ENCODE measurements at regions not wholly inside any gene's neighbourhood (a gene's known extent, or its start where the extent isn't known, plus 50 kb on each side); places are given as distances from the start of the nearest gene placed in this dataset.
"Not testable (repeated sequence)": the region's sequence is repeated elsewhere in the genome, so short reads cannot be mapped to it uniquely, and the experiment has no call there.

- DNase-seq, result no peak
These were observed 234.5 kb downstream of the PCSK1 start for GRCh38 chr5:96198356-96199058.

DNA sequence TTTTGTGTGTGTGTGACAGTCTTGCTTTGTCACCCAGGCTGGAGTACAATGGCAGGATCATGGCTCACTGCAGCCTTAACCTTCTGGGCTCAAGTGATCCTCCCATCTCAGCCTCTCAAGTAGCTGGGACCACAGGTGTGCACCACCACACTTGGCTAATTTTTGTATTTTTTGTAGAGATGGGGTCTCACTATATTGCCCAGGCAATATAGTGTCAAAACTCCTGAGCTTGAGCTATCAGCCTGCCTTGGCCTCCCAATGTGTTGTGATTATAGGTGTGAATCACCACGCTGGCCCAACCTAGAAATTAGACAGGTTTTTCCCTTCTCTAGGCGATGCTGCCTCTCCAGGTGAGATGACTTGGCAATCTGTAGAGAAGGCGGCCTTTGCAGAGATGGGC is 235.3 kb downstream of the PCSK1 start:
- not testable (repeated sequence) for DNase-seq

DNA sequence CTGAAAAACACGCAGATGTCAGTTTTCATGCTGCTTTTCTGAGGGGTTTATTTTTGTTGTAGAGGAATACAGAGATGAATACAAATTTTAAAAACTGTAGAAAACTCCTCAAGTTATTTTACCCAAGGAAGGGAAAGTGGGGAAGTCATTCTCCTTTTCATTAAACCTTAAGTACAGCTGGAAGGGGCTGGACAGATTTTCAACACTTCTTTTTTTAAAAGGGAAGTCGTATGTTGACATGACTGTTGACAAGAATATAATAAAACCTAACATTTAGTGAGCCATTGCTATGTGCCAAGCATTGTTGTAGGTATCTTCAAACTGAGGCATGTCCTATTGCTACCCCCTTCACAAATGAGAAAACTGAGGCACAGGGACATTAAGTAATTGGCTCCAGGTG is 235.7 kb upstream of the ELL2 start:
- no peak for DNase-seq

DNA sequence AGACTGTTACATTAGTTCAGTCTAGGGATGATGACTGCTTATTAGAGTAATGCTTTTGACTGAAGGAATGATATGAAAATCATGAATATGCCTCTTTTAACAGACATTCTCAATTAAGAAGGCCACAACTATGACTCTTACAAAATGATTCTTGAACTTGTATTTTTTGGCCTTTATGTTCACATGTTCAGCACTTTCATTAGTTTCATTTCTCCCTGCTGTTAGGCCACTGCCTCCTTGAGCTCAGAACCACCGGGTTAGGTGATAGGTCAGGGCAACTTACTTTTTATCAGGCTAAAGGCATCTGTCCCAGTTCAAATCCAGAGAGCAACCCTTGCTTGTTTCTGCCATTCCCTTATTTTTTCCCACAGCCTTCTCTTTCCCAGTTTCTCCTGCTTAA is 235.2 kb upstream of the ELL2 start:
- no peak for DNase-seq

DNA sequence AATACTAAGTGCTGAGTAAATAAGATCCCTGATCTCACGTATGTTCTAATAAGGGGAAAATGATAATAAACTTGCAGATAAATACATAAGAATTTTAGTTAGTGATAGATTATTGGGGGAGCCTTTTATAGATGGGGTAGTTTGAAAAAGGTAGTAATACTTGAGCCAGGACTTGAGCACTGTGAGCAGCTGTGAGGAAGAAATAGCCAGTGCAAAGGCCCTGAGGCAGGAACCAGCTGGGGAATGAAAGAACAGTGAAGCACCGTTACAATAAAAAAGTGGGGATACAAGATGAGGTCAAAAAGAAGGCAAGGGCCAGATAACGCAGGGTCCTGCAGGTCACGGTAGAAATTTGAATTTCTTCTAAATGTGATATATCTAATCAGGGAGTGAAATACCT is 234.8 kb upstream of the ELL2 start:
- DNase-seq, result no peak

- no peak for DNase-seq
These were observed 233.5 kb upstream of the ELL2 start for GRCh38 chr5:96195123-96195522.

DNA sequence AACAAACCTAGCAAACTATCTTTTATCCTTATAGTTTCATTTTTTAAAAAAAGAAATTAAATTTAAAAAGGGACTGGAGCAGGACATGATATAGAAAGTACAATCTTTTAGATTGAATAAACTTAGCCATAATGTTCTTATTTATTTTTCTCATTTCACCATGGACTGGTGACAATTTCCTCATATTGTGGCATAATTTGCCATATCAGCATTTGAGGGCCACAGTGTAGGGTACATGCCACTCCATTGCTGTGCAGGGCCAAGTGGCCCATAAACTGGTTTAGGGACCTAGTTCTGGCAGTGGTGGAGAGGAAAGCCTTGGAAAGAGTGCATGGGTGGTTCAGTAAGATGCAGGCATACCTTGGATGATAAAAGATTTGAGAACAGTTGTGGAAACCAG is 232.9 kb upstream of the ELL2 start:
- no peak for DNase-seq

DNA sequence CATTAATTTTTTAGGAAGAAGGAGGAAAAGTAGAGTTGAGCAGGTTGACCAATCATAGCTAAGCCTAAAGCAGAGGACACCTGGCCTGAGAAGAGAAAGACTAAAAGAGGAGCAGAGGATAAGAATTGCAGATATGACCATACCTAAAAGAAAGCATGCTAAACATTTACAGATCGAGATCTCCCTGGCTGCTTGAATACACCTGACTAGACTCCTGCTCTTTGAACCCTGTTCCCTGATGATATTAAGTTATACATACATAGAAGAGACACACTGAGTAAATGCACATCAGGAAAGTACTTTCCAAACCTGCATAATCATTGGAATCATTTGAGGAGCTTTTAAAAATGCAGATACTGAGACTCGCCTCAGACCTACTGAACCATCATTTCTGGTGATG is 232.3 kb upstream of the ELL2 start:
- DNase-seq, result no peak

DNA sequence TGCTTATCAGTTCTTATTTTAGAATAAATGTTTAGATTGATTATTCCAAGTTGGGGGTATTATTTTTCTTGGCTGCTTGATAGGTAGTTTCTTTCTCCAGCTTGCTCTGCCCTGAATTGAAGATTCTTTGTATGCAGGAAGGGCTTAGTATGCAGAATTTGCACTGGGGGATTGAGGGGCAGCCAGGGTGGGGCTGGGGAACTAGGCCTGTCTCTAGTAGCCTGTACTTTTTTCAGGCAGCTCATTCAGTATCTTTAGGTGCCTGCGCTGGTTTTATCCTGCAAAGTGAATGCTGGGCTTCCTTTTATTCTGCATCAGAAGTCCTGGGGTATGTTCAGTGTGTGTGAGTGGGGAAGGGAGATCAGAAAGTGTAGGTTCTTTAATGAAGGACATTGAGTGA is 228.3 kb upstream of the ELL2 start:
- no peak for DNase-seq

- no peak for DNase-seq
These were observed 227.6 kb upstream of the ELL2 start for GRCh38 chr5:96189028-96189826.

DNA sequence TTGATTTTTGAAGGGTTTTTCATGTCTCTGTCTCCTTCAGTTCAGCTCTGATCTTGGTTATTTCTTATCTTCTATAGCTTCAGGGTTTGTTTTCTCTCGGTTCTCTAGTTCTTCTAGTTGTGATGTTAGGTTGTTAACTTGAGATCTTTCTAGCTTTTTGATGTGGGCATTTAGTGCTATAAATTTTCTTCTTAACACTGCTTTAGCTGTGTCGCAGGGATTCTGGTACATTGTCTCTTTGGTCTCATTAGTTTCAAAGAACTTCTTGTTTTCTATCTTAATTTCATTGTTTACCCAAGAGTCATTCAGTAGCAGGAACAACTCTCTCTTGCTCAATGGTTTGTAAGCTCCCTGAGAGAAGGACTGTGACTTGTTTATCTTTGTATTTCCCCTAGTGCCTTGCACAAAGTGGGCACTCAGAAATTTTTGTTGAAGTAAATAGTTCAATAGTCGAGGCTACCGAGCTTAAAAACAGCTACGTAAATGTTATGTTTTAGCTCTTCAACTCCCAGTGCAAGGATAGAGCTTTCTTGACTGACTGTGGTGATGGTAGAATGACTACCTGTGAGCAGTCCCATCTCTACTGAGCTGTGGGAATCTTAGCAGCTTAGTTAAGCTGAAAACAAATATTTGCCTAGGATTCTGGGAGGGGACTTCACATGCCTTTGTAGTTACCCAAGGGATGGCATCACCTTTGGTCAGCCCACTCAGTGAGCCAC is 225.8 kb upstream of the ELL2 start:
- no peak for DNase-seq

DNA sequence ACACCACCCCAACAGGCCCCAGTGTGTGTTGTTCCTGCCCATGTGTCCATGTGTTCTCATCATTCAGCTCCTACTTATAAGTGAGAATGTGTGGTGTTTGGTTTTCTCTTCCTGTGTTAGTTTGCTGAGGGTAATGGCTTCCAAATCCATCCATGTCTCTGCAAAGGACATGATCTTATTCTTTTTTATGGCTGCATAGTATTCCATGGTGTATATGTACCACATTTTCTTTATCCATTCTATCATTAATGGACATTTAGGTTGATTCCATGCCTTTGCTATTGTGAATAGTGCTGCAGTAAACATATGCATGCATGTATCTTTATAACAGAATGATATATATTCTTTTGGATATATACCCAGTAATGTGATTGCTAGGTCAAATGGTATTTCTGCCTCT is 222.9 kb upstream of the ELL2 start:
- not testable (repeated sequence) for DNase-seq

- DNase-seq, result no peak
These were observed 219.2 kb upstream of the ELL2 start for GRCh38 chr5:96180684-96181435.

DNA sequence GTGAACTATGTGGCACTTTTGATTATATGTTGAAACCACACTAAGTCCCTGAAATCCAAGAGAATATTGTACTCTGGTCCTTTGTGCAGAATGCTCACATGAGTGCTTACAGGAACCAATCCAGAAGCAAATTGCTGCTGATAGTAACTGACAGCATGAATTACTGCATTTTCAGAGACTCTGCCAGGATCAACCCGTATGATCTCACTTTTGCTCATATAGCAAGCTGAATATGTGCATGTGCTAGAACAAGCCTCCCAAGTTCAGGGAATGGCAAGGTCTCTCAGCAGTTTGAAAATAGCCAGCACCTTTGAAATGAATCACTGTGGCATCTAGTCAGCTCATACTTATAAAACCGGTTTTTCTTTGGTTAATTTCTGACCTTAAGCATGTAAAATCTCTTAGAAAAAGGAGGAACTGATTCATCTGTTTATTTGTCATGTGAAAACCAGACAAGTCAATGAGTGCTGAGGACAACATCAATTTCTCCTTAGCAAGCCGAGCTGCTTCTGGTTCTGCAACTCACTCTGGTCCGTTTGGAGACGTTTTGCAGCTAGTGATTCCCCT is 215.7 kb upstream of the ELL2 start:
- DNase-seq, result no peak

DNA sequence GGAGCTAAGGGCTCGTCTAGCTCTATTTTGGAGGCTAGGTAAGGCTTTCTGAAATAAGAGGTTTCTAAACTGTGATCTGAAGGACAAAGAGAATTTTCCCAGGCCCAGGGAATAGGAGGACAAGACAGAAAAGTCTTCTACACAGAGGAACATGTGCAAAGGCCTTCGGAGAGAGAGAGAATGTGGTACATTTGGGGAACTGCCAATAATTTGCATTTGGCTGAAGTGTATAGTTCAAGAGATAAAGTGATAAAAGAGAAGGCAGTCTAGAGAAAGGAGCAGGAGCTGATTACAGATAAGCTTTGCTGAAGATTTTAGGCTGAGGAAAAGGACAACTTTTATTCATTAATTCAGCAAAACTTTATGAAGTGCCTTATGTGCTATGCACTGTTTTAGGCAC is 214.4 kb upstream of the ELL2 start:
- no peak for DNase-seq

DNA sequence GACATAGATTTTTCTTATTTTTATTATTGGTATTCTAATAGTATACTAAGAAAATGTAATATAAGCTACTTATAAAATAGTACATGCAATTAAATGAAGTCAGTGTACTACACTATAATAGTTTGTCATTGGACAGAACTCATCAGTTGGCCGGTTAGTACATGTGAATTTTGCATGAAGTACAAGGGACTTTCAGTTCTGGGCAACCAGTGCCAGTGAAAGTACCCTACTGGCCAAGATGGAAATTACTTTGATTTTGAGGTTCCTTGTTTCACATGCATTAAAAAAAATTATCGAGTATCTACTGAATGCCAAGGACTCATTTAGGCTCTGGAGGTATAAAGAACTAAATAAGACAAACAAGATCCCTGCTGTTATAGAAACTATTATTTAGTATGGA is 213.4 kb upstream of the ELL2 start:
- no peak for DNase-seq

DNA sequence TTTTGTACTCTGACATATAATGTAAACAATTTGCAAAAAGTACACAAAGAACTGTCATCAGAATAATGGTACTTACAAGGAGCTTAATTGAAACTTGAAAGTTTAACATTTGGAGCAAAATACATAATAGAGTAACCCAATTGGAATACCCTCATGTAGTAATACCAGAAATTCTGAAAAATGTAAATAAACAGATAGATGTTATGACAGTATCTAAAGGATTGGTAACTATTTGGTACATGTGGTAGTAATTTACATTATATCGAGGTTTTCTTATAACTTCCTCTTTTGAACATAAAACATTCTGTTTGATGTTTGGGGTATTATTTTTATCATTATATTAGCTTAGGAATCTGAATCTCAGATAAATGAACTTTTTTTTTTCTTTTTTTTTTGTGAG is 211.7 kb upstream of the ELL2 start:
- no peak for DNase-seq

GRCh38 chr5:96172436-96172835 is 210.8 kb upstream of the ELL2 start:
- no peak for DNase-seq

DNA sequence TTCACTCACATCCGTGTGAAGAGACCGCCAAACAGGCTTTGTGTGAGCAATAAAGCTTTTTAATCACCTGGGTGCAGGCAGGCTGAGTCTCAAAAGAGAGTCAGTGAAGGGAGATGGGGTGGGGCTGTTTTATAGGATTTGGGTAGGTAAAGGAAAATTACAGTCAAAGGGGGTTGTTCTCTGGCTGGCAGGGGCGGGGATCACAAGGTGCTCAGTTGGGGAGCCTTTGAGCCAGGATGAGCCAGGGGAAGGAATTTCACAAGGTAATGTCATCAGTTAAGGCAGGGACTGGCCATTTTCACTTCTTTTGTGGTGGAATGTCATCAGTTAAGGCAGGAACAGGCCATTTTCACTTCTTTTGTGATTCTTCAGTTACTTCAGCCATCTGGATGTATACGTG is 210.3 kb upstream of the ELL2 start:
- not testable (repeated sequence) for DNase-seq

- not testable (repeated sequence) for DNase-seq
These were observed 209.0 kb upstream of the ELL2 start for GRCh38 chr5:96170481-96171125.

DNA sequence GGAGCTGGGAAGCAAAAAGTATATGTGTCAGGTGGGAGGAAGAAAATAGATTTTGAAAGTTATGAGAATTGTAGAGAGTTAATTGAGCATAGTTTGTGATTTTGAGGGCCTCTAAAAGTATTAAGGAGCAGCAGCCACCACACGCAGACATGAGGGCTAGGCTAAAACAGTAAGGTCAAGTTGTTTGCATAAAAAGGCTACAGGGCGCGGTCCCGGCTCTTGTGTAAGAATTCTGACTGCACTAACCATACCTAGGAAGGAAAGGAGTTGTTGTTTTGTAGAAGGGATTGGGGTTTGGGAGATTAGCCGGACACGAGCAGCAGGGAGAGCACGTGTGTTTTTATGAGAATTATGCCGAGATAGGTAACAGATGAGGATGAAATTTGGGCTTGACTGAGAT is 207.2 kb upstream of the ELL2 start:
- DNase-seq, result not testable (repeated sequence)

DNA sequence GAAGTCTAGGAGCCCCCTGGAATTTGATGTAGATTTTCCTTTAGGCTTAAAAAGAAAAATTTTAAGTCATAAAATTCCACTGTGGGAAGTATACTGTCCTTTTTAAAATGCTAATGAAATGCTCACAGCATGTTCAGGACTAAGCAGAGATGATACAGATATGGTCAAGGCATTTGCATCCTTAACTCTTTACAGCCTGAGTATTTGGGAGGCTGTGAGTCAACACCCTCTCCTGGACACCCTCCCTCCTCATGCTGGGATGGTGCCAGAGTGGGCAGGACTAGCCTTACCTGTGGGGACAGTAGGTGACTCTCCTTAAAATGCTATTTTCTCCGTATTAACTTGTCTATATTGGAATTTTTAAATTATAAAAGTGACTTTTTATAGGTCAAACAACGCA is 197.4 kb upstream of the ELL2 start:
- DNase-seq, result no peak

All from GDM1 (cell line).